ENCODE measurements at regions not wholly inside any gene's neighbourhood (a gene's known extent, or its start where the extent isn't known, plus 50 kb on each side); places are given as distances from the start of the nearest gene placed in this dataset.
A peak's percentile ranks its signal among the peaks of the same experiment; 100 is the strongest.

GRCh38 chr1:4055294-4055967 is 155.4 kb upstream of the C1orf174 start:
- H3K27ac Mint-ChIP-seq: no peak overlapping the region
- peaks cover 3% of the 10 kb centered on the region for H3K36me3 Mint-ChIP-seq
- H3K9me3 Mint-ChIP-seq: peaks cover 0 to 2% (median 0%) of the 10 kb centered on the region in 3 donors
- peaks cover 0 to 4% (median 0%) of the 10 kb centered on the region in 3 donors for H3K4me1 Mint-ChIP-seq
- no peak overlapping the region for H3K4me3 Mint-ChIP-seq
- peaks cover 3% of the 10 kb centered on the region for H3K27me3 Mint-ChIP-seq

GRCh38 chr1:4056422-4056821 is 156.3 kb upstream of the C1orf174 start:
- Mint-ChIP-seq H3K9me3 (peaks cover 0 to 2% (median 0%) of the 10 kb centered on the region in 3 donors), H3K4me3 (no peak overlapping the region), H3K36me3 (peaks cover 3% of the 10 kb centered on the region), H3K27me3 (peaks cover 3% of the 10 kb centered on the region), H3K4me1 (peaks cover 0 to 4% (median 0%) of the 10 kb centered on the region in 3 donors), H3K27ac (no peak overlapping the region)

GRCh38 chr1:4056989-4057388 is 156.9 kb upstream of the C1orf174 start:
- peaks cover 3% of the 10 kb centered on the region for H3K27me3 Mint-ChIP-seq
- no peak overlapping the region for H3K4me3 Mint-ChIP-seq
- H3K36me3 Mint-ChIP-seq: peaks cover 3% of the 10 kb centered on the region
- peaks cover 0 to 4% (median 0%) of the 10 kb centered on the region in 3 donors for H3K4me1 Mint-ChIP-seq
- peak overlapping the region in 1 of 3 donors; percentile 39 for H3K27ac Mint-ChIP-seq
- H3K9me3 Mint-ChIP-seq: peaks cover 0 to 2% (median 0%) of the 10 kb centered on the region in 3 donors

- Mint-ChIP-seq H3K27ac (no peak overlapping the region), H3K27me3 (peaks cover 3% of the 10 kb centered on the region), H3K36me3 (peaks cover 3% of the 10 kb centered on the region), H3K4me1 (peaks cover 0 to 2% (median 0%) of the 10 kb centered on the region in 3 donors), H3K9me3 (peaks cover 0 to 2% (median 0%) of the 10 kb centered on the region in 3 donors), H3K4me3 (no peak overlapping the region)
Measured at GRCh38 chr1:4057603-4058002, 157.5 kb upstream of the C1orf174 start.

GRCh38 chr1:4058122-4058521 is 158.1 kb upstream of the C1orf174 start:
- Mint-ChIP-seq H3K27me3 (peaks cover 3% of the 10 kb centered on the region), H3K36me3 (no peaks in the 10 kb centered on the region), H3K9me3 (peaks cover 0 to 2% (median 0%) of the 10 kb centered on the region in 3 donors), H3K27ac (no peak overlapping the region), H3K4me3 (no peak overlapping the region), H3K4me1 (no peaks in the 10 kb centered on the region)

GRCh38 chr1:4058706-4059105 is 158.6 kb upstream of the C1orf174 start:
- Mint-ChIP-seq H3K36me3 (no peaks in the 10 kb centered on the region), H3K4me3 (peak overlapping the region in 1 of 4 donors; percentile 32), H3K9me3 (peaks cover 0 to 2% (median 0%) of the 10 kb centered on the region in 3 donors), H3K27me3 (no peaks in the 10 kb centered on the region), H3K4me1 (no peaks in the 10 kb centered on the region), H3K27ac (no peak overlapping the region)

GRCh38 chr1:4059270-4059669 is 159.2 kb upstream of the C1orf174 start:
- H3K9me3 Mint-ChIP-seq: peaks cover 0 to 2% (median 0%) of the 10 kb centered on the region in 3 donors
- no peaks in the 10 kb centered on the region for H3K27me3 Mint-ChIP-seq
- no peaks in the 10 kb centered on the region for H3K4me1 Mint-ChIP-seq
- H3K4me3 Mint-ChIP-seq: no peak overlapping the region
- no peak overlapping the region for H3K27ac Mint-ChIP-seq
- no peaks in the 10 kb centered on the region for H3K36me3 Mint-ChIP-seq

GRCh38 chr1:4060850-4061249 is 160.8 kb upstream of the C1orf174 start:
- Mint-ChIP-seq H3K4me1 (no peaks in the 10 kb centered on the region), H3K27me3 (no peaks in the 10 kb centered on the region), H3K9me3 (peaks cover 0 to 2% (median 0%) of the 10 kb centered on the region in 3 donors), H3K4me3 (no peak overlapping the region), H3K27ac (no peak overlapping the region), H3K36me3 (no peaks in the 10 kb centered on the region)

- Mint-ChIP-seq H3K4me3 (peak overlapping the region in 1 of 4 donors; percentile 17), H3K27ac (no peak overlapping the region), H3K36me3 (no peaks in the 10 kb centered on the region), H3K27me3 (no peaks in the 10 kb centered on the region), H3K9me3 (no peaks in the 10 kb centered on the region), H3K4me1 (no peaks in the 10 kb centered on the region)
Measured at GRCh38 chr1:4061521-4062031, 161.5 kb upstream of the C1orf174 start.

GRCh38 chr1:4062041-4062440 is 162.0 kb upstream of the C1orf174 start:
- H3K4me3 Mint-ChIP-seq: no peak overlapping the region
- H3K27ac Mint-ChIP-seq: no peak overlapping the region
- no peaks in the 10 kb centered on the region for H3K4me1 Mint-ChIP-seq
- no peaks in the 10 kb centered on the region for H3K9me3 Mint-ChIP-seq
- no peaks in the 10 kb centered on the region for H3K27me3 Mint-ChIP-seq
- no peaks in the 10 kb centered on the region for H3K36me3 Mint-ChIP-seq

- Mint-ChIP-seq H3K27ac (no peak overlapping the region), H3K4me3 (no peak overlapping the region), H3K27me3 (no peaks in the 10 kb centered on the region), H3K9me3 (no peaks in the 10 kb centered on the region), H3K36me3 (no peaks in the 10 kb centered on the region), H3K4me1 (no peaks in the 10 kb centered on the region)
Measured at GRCh38 chr1:4062560-4062959, 162.5 kb upstream of the C1orf174 start.

GRCh38 chr1:4062992-4063391 is 162.9 kb upstream of the C1orf174 start:
- no peak overlapping the region for H3K4me3 Mint-ChIP-seq
- no peaks in the 10 kb centered on the region for H3K4me1 Mint-ChIP-seq
- no peaks in the 10 kb centered on the region for H3K9me3 Mint-ChIP-seq
- H3K27me3 Mint-ChIP-seq: no peaks in the 10 kb centered on the region
- H3K36me3 Mint-ChIP-seq: no peaks in the 10 kb centered on the region
- no peak overlapping the region for H3K27ac Mint-ChIP-seq

- Mint-ChIP-seq H3K9me3 (no peaks in the 10 kb centered on the region), H3K27ac (no peak overlapping the region), H3K27me3 (no peaks in the 10 kb centered on the region), H3K4me1 (no peaks in the 10 kb centered on the region), H3K4me3 (no peak overlapping the region), H3K36me3 (no peaks in the 10 kb centered on the region)
Measured at GRCh38 chr1:4063516-4063915, 163.4 kb upstream of the C1orf174 start.

- H3K9me3 Mint-ChIP-seq: no peaks in the 10 kb centered on the region
- no peaks in the 10 kb centered on the region for H3K27me3 Mint-ChIP-seq
- H3K4me3 Mint-ChIP-seq: no peak overlapping the region
- H3K4me1 Mint-ChIP-seq: no peaks in the 10 kb centered on the region
- no peak overlapping the region for H3K27ac Mint-ChIP-seq
- H3K36me3 Mint-ChIP-seq: no peaks in the 10 kb centered on the region
Measured at GRCh38 chr1:4064150-4064889, 164.2 kb upstream of the C1orf174 start.

- Mint-ChIP-seq H3K4me1 (no peaks in the 10 kb centered on the region), H3K9me3 (no peaks in the 10 kb centered on the region), H3K36me3 (no peaks in the 10 kb centered on the region), H3K4me3 (no peak overlapping the region), H3K27ac (no peak overlapping the region), H3K27me3 (peaks cover 2% of the 10 kb centered on the region)
Measured at GRCh38 chr1:4066860-4067599, 167.0 kb upstream of the C1orf174 start.
